ENCODE measurements at regions not wholly inside any gene's neighbourhood (a gene's known extent, or its start where the extent isn't known, plus 50 kb on each side); places are given as distances from the start of the nearest gene placed in this dataset.
"Not testable (repeated sequence)": the region's sequence is repeated elsewhere in the genome, so short reads cannot be mapped to it uniquely, and the experiment has no call there.

DNA sequence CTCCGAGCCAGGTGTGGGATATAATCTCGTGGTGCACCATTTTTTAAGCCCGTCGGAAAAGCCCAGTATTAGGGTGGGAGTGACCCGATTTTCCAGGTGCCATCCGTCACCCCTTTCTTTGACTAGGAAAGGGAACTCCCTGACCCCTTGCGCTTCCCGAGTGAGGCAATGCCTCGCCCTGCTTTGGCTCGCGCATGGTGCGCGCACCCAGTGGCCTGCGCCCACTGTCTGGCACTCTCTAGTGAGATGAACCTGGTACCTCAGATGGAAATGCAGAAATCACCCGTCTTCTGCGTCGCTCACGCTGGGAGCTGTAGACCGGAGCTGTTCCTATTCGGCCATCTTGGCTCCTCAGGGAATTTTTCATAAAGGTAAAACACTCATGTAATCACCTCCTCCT is 63.9 kb downstream of the RWDD3 start:
- ATAC-seq; intact Hi-C loops (cut with micrococcal nuclease); DNase-seq: not testable (repeated sequence)

DNA sequence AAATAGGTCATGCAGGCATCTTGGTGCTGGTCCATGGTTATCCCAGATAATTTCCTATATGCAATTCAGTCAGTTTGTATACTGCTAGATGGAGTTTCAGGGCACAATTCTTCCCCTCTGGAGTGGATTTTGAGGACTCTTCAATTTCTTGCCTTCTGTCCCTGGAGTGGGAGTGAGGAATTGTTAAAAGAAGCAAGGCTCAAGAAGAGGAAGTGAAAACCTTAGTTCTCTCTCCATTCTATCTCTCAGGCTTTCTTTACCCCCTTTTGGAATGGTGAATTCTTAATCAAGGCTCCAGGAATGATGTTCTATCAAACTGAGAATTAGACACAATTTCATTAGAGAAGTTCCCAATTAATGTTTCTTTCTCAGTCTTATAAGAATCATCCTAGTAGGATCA is 67.1 kb downstream of the RWDD3 start:
- ATAC-seq: no peak
- intact Hi-C loops (cut with micrococcal nuclease): no loop called here
- DNase-seq: no peak

DNA sequence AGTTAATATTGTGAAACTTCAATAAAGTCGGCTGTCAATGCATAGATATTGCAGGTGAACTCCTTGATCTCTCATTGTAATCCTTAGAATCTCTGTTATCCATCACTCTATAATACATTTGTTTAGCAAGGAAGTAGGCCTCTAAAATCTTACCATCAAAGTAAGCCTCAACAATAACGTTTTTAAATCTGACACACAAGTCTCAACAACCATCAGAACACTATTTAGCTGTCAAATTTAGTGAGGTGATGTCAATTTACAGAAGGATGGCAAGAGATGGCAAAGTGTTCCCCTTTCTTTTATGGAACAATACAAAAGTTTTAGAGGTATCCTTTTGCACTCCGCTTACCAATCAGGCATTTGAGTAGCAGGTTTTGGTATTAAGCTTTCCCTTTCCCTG is 67.6 kb downstream of the RWDD3 start:
- ATAC-seq: no peak
- intact Hi-C loops (cut with micrococcal nuclease): no loop called here
- no peak for DNase-seq

DNA sequence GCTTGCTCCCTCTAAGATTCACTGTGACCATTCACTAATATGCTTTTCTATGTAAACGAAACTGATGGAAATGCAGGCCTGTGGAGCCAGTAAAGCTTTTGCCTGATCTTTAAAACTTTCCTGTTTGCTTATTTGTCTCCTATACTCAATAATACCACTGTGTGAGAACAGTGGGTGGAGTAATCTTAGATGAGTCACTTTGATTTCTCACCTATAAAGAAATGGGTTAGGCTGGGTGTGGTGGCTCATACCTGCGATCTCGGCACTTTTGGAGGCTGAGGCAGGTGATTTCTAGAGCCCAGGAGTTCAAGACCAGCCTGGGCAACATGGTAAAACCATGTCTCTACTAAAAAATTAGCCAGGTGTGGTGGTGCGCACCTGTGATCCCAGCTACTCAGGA is 70.8 kb downstream of the RWDD3 start:
- no peak for DNase-seq
- no peak for ATAC-seq
- intact Hi-C loops (cut with micrococcal nuclease): no loop called here

DNA sequence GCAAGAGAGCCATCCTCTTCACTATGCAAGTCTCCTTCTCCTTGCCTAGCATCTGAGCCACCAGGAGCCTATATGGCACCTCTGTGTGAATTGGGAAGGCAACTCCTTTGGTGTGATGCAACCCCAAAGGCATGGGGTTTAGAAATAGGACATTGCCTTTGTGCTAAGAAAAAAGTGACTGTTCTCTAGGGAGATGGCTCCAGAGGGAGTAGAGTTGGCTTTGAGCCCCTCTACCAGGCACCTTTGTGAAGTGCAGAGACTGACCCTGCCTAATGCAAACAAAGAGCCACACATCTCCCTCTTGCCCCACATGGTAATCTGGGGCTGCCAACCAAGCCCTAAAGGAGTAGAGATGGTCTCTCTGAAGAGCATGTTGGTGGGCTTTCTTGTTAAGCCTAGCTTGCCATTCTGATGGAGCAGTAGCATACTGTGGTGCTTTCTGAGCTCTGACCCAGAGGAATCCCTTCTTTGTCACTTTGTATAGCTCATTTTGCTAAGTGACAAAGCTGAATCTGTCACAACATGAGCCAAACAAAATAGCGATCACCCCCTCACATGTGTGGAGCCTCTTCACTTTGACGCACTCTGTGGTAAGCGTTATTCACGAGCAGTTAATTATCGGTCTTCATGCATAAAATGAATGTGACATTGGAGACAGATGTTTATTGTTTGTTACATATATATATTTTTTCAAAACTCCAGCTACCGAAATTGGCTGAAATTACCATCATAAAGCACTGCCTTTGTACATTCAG is 74.4 kb downstream of the RWDD3 start:
- no peak for ATAC-seq
- intact Hi-C loops (cut with micrococcal nuclease): no loop called here
- no peak for DNase-seq

DNA sequence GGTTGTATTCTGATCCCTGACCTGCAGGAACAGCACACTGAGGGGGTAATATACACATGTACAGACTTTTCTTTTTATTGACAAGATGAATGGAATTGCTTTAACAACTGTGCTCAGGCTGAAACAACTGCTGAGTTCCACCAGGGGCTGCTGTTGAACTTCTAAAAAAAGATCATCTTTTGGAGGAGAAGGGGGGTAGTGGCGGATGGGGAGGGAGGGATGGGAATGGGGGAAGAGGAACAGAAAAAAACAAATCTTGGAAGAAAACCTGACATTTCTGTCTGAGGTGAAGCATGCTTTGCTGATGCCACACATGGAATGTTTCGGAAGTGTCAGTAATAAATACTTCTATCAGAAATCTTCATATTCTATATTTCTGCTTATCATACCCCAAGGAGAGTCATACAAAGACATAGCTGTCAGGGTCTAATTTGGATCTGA is 75.0 kb downstream of the RWDD3 start:
- no peak for DNase-seq

DNA sequence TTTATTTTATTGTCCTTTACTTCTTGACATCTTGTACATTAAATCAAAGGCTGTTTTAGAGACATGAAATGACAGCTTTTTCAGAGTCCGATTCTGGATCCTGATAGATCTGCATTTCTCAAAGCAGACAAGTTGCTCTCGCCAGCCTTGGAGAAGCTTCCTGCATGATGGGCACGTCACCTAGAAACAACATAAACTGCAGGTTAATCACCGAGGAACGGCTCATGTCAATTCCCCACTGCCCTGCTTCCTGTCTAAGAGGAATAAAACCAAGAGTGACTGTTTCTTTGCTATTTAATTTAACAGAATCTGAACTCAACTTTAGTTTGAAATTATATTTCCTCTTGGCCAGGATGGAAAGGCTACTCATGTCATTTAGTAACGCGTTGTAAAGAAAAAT is 77.0 kb downstream of the RWDD3 start:
- no peak for DNase-seq
- no peak for ATAC-seq
- intact Hi-C loops (cut with micrococcal nuclease): loop anchor here (5.0 kb wide), 1 partner anchor 156 kb away; no protein-coding TSS in a partner anchor

More for the DNA sequence above, 75.0 kb downstream of the RWDD3 start:
- intact Hi-C loops (cut with micrococcal nuclease): no loop called here
- peak; percentile 73 for ATAC-seq

DNA sequence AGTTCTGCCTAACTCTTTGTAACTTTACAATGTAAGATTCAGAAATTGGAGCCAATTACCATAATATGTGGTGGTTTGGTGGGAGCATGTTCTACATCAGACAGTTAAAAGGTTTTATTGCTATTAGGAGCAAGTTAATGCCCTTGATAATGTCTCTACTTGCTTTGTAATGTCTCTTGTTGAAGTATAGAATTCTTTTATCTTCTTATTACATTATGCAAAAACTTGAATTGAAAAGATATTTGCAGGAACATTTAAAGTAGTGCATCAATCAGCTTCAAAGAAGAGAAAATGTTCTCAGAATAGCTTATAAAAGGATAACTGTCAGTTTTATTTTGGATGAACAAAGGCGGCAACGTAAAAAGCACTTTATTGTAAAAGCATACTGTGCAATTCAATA is 77.8 kb downstream of the RWDD3 start:
- ATAC-seq: no peak
- DNase-seq: no peak
- intact Hi-C loops (cut with micrococcal nuclease): loop anchor here (5.0 kb wide), 1 partner anchor 156 kb away; no protein-coding TSS in a partner anchor

DNA sequence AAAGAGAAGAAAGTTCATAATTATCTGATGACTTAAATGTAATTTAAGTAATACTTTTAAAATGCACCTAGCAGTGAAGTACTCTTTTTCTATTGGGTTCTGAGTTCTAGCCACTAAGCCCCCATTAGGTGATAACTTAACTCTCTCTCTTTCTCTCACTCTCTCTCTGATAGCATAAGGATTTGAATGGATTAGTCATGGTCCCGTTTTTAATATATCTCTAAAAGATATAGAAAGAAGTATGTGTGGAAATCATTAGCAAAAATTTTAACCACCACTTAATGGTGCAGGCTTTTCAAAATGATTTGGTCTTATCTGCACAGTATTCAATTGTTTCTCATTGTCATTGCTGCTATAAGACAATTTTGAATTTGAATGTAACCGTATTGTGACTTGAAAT is 78.2 kb downstream of the RWDD3 start:
- intact Hi-C loops (cut with micrococcal nuclease): loop anchor here (5.0 kb wide), 1 partner anchor 155 kb away; no protein-coding TSS in a partner anchor
- ATAC-seq: no peak

DNA sequence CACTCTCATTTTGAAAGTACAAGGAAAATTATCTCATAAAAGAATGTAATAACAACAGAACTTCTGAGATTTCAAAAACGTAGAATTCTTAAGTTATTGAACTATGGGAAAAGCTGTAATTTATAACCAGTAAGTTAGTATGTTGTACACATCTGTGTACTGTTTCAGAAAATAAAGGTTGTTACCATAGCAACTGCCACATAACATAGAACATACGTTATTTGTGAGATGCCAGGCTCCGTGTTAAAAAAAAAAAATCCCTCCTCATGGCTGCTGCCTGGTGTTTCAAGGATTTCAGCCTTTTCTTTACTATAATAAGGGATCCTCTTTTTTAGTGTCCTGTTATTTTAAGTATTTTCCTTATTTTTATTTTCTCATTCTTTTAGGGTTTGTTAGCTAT is 79.5 kb downstream of the RWDD3 start:
- ATAC-seq (no peak), DNase-seq (no peak)
- intact Hi-C loops (cut with micrococcal nuclease): loop anchor here (5.0 kb wide), 1 partner anchor 154 kb away; no protein-coding TSS in a partner anchor

More for the DNA sequence above, 78.2 kb downstream of the RWDD3 start:
- DNase-seq: no peak

DNA sequence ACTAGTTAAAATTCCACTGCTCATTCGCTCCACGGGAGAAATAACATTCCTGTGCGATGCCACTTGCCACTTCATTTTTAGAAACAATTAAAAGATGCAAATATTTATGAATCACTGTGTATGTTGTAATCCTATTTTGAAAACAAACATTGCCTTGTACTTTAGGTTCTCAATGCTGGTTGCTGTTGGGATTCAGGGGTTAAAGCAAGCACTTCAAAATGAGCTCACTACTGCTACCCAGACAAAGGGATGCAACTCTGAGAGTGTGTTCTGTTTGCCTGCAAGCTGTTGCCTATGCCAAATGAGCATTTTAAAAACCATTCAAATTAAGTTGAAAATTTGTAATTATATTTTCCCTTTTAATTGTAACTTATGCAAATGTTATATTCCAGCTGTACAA is 87.5 kb downstream of the RWDD3 start:
- DNase-seq (no peak), ATAC-seq (no peak)
- intact Hi-C loops (cut with micrococcal nuclease): no loop called here

DNA sequence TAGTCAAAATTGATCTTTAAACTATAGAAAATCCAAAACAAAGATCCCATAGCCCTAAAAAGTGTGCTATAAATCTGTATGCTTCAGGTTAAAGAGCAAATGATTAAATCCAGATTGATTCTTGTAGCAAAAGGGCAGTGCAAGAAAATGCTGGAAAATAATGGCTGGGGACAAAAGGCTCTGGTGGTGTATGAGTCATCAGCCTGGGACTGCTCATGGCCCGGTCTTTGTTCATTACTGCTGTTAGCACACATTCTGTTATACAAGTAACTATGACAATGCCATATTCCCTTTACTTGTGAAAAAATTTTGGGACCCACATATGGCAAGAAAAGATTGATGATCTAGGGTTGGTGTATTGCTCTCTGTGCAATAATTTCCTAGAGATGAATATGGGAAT is 89.1 kb downstream of the RWDD3 start:
- ATAC-seq: no peak
- intact Hi-C loops (cut with micrococcal nuclease): no loop called here
- DNase-seq: no peak

DNA sequence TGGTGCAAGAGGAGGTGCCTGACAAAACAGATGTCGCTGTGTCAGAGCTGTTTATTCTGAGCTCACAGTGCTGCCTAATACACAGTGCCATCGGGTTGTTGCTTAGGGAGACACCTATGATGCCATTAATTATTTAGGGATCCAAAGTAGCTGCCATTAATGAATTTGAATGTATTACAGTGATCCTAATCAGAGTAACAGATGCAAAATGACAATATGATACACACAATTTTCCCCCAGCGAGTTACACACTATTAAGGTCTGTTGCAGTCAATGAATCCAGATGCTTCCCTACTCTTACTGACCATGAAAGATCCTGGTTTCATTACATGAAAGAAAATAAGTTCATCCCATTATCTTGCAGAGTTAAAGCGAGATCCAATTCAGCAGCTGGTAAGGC is 91.3 kb downstream of the RWDD3 start:
- ATAC-seq: no peak
- intact Hi-C loops (cut with micrococcal nuclease): no loop called here
- DNase-seq: no peak

DNA sequence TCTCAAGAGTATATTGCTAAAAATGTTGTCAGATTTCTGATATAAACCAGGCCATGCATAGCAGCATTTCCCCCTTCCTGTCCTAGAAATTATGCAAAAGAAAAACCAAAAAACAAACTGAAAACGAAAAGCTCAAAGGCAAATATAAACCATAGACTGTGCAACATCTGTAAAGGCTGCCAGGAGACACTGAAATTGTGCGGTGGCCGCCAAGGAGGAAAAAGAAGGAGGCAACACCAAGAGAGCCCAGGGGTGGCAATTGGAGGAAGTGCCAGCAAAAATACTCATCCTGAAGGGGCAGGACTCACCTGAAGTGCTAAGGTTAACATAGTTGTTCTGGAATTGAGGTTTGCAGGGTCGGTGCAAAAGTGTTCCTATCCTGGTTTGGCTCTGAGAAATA is 92.0 kb downstream of the RWDD3 start:
- intact Hi-C loops (cut with micrococcal nuclease): no loop called here
- DNase-seq (no peak), ATAC-seq (no peak)

DNA sequence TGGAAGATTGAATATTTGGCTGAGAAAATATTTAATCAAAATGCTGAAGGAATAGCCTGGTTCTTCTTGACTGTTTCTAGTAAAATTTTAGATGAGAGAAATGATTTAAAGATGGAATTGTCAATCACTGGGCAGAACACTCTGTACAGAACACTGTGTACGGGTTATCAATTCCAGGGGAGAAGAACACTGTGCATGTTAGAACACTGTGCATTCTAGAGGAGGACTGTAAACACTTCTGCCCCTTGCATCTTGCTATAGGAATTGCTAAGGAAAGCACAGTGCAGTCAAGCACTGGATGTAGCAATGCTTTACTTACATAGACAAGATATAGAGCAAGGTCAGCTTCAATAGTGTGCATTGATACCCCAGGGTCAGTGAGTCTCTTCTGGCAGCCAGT is 98.7 kb downstream of the RWDD3 start:
- no peak for DNase-seq
- ATAC-seq: peak; percentile 17
- intact Hi-C loops (cut with micrococcal nuclease): no loop called here

DNA sequence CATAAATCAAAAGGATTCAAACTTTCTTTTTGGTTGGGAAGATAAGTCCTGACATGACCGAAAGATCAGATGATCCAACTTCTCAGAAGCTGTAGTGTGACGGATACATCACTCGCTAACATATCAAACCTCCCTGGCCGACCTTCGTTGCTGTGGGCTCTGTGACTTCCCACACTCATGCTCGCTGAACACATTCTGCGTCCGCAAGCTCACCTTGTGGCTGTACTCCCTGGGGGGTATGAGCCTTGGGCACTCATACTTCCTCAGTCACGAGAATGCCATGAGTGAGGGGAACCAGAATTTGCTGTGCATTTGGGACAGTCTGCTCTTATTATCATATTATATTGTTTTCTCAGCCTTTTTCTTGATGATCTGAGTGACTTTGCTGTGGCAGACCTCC is 105.4 kb downstream of the RWDD3 start:
- peak; percentile 60 for ATAC-seq
- intact Hi-C loops (cut with micrococcal nuclease): no loop called here
- DNase-seq: no peak

DNA sequence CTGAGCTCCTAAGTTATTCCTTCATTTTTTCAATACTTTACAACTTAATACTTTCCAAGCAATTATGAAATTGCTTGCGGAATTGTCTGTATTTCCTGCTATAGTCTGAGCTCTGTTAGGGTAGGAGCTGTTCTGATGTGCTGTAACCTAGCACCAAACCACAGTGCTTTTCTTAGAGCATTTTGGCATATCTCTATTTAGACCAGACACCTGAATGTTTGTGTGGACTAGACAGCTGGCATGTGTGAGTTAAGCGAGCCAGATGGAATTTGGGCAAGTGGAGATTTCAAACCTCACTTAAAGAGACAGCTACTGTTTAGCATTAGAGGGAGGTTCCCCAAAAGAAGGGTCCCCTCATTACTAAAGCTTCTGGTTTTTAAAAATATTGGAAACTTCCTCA is 106.1 kb downstream of the RWDD3 start:
- intact Hi-C loops (cut with micrococcal nuclease): no loop called here
- ATAC-seq (peak; percentile 100), DNase-seq (no peak)

DNA sequence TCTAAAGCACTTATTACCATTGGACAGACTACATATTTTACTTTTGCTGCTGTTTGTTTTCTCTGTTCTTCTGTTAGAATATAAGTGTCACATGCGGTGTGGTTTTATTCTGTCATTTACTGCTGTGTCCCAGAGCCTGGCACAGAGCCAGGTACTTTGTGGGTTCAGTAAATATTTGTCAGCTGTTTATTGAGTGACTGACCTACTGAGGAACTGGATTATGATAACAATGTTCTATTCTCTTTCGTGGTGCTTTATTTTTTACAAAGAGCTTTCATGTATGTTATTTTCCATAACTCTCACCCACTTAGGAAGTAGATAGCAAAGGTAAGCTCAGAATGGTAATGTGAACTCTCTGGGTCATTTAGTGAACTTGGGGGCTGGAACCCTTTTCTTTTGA is 118.8 kb downstream of the RWDD3 start:
- ATAC-seq (peak; percentile 34), DNase-seq (no peak)
- intact Hi-C loops (cut with micrococcal nuclease): no loop called here

DNA sequence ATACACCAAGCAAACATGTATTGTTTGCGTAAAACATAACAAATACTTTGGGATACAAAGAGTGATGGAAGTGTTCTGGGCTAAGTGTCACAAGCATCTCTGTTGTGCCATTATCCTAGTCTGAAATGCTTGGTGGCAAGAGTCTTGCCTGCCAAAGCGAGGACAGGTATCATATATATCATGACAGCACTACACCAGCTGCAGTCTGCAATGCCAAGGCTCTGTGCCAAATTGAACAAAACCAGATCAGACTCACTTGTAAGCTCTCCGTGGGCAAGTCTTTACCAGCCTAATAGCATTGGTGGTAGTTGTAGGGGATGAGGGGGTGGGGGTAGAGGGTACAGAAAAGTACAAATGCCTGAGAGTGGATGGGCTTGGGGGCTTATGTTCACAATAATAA is 119.2 kb downstream of the RWDD3 start:
- intact Hi-C loops (cut with micrococcal nuclease): no loop called here
- no peak for DNase-seq
- ATAC-seq: peak; percentile 33

DNA sequence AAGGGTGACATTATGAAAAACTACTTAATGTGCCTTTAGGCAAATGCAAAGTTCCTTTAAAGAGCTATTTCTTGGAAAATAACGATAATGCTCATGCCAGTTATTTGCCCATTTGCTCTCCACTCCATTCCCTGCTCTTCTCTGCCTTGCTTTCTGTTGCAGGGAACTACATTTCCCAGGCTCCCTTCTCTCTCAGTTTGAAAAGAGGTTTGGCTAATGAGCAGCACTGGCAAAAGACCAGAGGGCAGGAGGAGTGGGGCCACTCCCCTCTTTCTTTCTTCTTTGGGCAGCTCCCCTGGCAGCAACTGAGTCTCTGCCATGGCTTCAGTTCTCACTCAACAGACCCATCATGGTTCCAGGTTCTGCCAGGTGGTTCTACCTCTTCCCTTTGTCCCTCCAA is 130.5 kb downstream of the RWDD3 start:
- intact Hi-C loops (cut with micrococcal nuclease): no loop called here
- no peak for ATAC-seq
- DNase-seq: no peak

DNA sequence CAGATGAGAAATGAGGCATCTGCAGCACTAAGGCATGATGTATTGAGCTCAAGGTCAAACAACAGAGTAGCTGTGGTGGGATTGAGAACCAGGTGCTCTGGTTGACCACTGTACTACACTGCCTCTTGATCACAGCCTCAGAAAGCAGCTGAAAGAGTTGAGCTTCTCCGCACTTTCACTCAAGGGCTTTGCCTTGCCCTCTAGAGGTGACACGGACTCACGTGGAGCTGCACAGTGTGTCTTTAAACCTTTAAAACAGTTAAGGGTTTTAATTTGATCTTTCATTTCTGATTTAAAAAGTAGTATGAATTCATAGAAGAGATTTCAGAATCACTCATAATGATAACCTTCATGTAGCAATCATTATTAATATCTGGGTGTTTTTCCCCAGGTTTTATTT is 132.5 kb downstream of the RWDD3 start:
- ATAC-seq (no peak), DNase-seq (no peak)

More for the DNA sequence above, 132.5 kb downstream of the RWDD3 start:
- intact Hi-C loops (cut with micrococcal nuclease): no loop called here
